ENCODE measurements at regions not wholly inside any gene's neighbourhood (a gene's known extent, or its start where the extent isn't known, plus 50 kb on each side); places are given as distances from the start of the nearest gene placed in this dataset.
"Not testable (repeated sequence)": the region's sequence is repeated elsewhere in the genome, so short reads cannot be mapped to it uniquely, and the experiment has no call there.

GRCh38 chr3:34895841-34896240 lies 743.5 kb upstream of the ARPP21 start:
- DNase-seq (ENCODE audit: low read depth in 1 of 2, low spot score in 1 of 2), result no peak
- in situ Hi-C loops (cut with HindIII; ENCODE audit: low pct_unique_long_range_greater_than_20kb, low sequenced_read_pairs), result no loop called here
- no peak for TF ChIP-seq JUND (IDR thresholded peaks at IDR 0.05; ENCODE audit: low read depth)

GRCh38 chr3:34909679-34910078 lies 729.6 kb upstream of the ARPP21 start:
- in situ Hi-C loops (cut with HindIII; ENCODE audit: low pct_unique_long_range_greater_than_20kb, low sequenced_read_pairs); DNase-seq (ENCODE audit: low read depth in 1 of 2, low spot score in 1 of 2): not testable (repeated sequence)

GRCh38 chr3:34919025-34919424 lies 720.3 kb upstream of the ARPP21 start:
- TF ChIP-seq JUND (IDR thresholded peaks at IDR 0.05; ENCODE audit: low read depth), result no peak
- in situ Hi-C loops (cut with HindIII; ENCODE audit: low pct_unique_long_range_greater_than_20kb, low sequenced_read_pairs), result no loop called here
- no peak for DNase-seq (ENCODE audit: low read depth in 1 of 2, low spot score in 1 of 2)

GRCh38 chr3:34920806-34921205 lies 718.5 kb upstream of the ARPP21 start:
- in situ Hi-C loops (cut with HindIII; ENCODE audit: low pct_unique_long_range_greater_than_20kb, low sequenced_read_pairs), result no loop called here
- no peak for TF ChIP-seq JUND (IDR thresholded peaks at IDR 0.05; ENCODE audit: low read depth)
- DNase-seq (ENCODE audit: low read depth in 1 of 2, low spot score in 1 of 2), result no peak

- TF ChIP-seq JUND (IDR thresholded peaks at IDR 0.05; ENCODE audit: low read depth), result no peak
- no peak for DNase-seq (ENCODE audit: low read depth in 1 of 2, low spot score in 1 of 2)
- in situ Hi-C loops (cut with HindIII; ENCODE audit: low pct_unique_long_range_greater_than_20kb, low sequenced_read_pairs), result no loop called here
These were observed 714.4 kb upstream of the ARPP21 start for GRCh38 chr3:34924961-34925360.

- TF ChIP-seq JUND (IDR thresholded peaks at IDR 0.05; ENCODE audit: low read depth), result no peak
- no peak for DNase-seq (ENCODE audit: low read depth in 1 of 2, low spot score in 1 of 2)
- in situ Hi-C loops (cut with HindIII; ENCODE audit: low pct_unique_long_range_greater_than_20kb, low sequenced_read_pairs), result no loop called here
These were observed 713.5 kb upstream of the ARPP21 start for GRCh38 chr3:34925851-34926250.

GRCh38 chr3:34929036-34929435 lies 710.3 kb upstream of the ARPP21 start:
- in situ Hi-C loops (cut with HindIII; ENCODE audit: low pct_unique_long_range_greater_than_20kb, low sequenced_read_pairs), result no loop called here

GRCh38 chr3:34934660-34935059 lies 704.7 kb upstream of the ARPP21 start:
- TF ChIP-seq JUND (IDR thresholded peaks at IDR 0.05; ENCODE audit: low read depth), result no peak
- in situ Hi-C loops (cut with HindIII; ENCODE audit: low pct_unique_long_range_greater_than_20kb, low sequenced_read_pairs), result no loop called here
- no peak for DNase-seq (ENCODE audit: low read depth in 1 of 2, low spot score in 1 of 2)

More at GRCh38 chr3:34929036-34929435, 710.3 kb upstream of the ARPP21 start:
- TF ChIP-seq JUND (IDR thresholded peaks at IDR 0.05; ENCODE audit: low read depth), result no peak
- no peak for DNase-seq (ENCODE audit: low read depth in 1 of 2, low spot score in 1 of 2)

- in situ Hi-C loops (cut with HindIII; ENCODE audit: low pct_unique_long_range_greater_than_20kb, low sequenced_read_pairs), result no loop called here
- no peak for TF ChIP-seq JUND (IDR thresholded peaks at IDR 0.05; ENCODE audit: low read depth)
- DNase-seq (ENCODE audit: low read depth in 1 of 2, low spot score in 1 of 2), result no peak
These were observed 700.5 kb upstream of the ARPP21 start for GRCh38 chr3:34938784-34939183.

- in situ Hi-C loops (cut with HindIII; ENCODE audit: low pct_unique_long_range_greater_than_20kb, low sequenced_read_pairs), result no loop called here
- TF ChIP-seq JUND (IDR thresholded peaks at IDR 0.05; ENCODE audit: low read depth), result no peak
- no peak for DNase-seq (ENCODE audit: low read depth in 1 of 2, low spot score in 1 of 2)
These were observed 697.1 kb upstream of the ARPP21 start for GRCh38 chr3:34942256-34942655.

GRCh38 chr3:34947834-34948233 lies 691.5 kb upstream of the ARPP21 start:
- in situ Hi-C loops (cut with HindIII; ENCODE audit: low pct_unique_long_range_greater_than_20kb, low sequenced_read_pairs), result no loop called here
- no peak for DNase-seq (ENCODE audit: low read depth in 1 of 2, low spot score in 1 of 2)
- TF ChIP-seq JUND (IDR thresholded peaks at IDR 0.05; ENCODE audit: low read depth), result no peak

- TF ChIP-seq JUND (IDR thresholded peaks at IDR 0.05; ENCODE audit: low read depth), result no peak
- in situ Hi-C loops (cut with HindIII; ENCODE audit: low pct_unique_long_range_greater_than_20kb, low sequenced_read_pairs), result no loop called here
- DNase-seq (ENCODE audit: low read depth in 1 of 2, low spot score in 1 of 2), result no peak
These were observed 690.8 kb upstream of the ARPP21 start for GRCh38 chr3:34948517-34948916.

GRCh38 chr3:34955680-34956079 lies 683.6 kb upstream of the ARPP21 start:
- TF ChIP-seq JUND (IDR thresholded peaks at IDR 0.05; ENCODE audit: low read depth), result no peak
- in situ Hi-C loops (cut with HindIII; ENCODE audit: low pct_unique_long_range_greater_than_20kb, low sequenced_read_pairs), result no loop called here
- no peak for DNase-seq (ENCODE audit: low read depth in 1 of 2, low spot score in 1 of 2)

GRCh38 chr3:34956511-34956910 lies 682.8 kb upstream of the ARPP21 start:
- TF ChIP-seq JUND (IDR thresholded peaks at IDR 0.05; ENCODE audit: low read depth), result no peak
- no peak for DNase-seq (ENCODE audit: low read depth in 1 of 2, low spot score in 1 of 2)
- in situ Hi-C loops (cut with HindIII; ENCODE audit: low pct_unique_long_range_greater_than_20kb, low sequenced_read_pairs), result no loop called here
